Liver (tissue), 8 donors: ENCODE measurements at regions not wholly inside any gene's neighbourhood (a gene's known extent, or its start where the extent isn't known, plus 50 kb on each side); places are given as distances from the start of the nearest gene placed in this dataset.

Source experiments
- DNase-seq: peaks from one replicate; pipeline ENCODE4 v3.0.0-alpha.2; 2017; ENCODE audit warnings: low spot score
- H3K27ac ChIP-seq, 2 donors: one replicate each; pipeline ENCODE4 v1.7.0; 2013; ENCODE audit warnings: inconsistent platforms in 2 of 2, low read length in 2 of 2, control low read depth in 1 of 2, low read depth in 1 of 2, mild to moderate bottlenecking in 1 of 2
- H3K27me3 ChIP-seq, 4 donors: one replicate each; pipeline versions ENCODE4 v1.6.1 to v1.7.0; 2013; ENCODE audit warnings: low read length in 3 of 4, inconsistent platforms in 1 of 4, mild to moderate bottlenecking in 1 of 4, moderate library complexity in 1 of 4; ENCODE audit not compliant: control insufficient read depth in 4 of 4, insufficient read depth in 4 of 4
- H3K36me3 ChIP-seq, 4 donors: one replicate each; pipeline versions ENCODE4 v1.6.1 to v1.7.0; 2013; ENCODE audit warnings: low read length in 3 of 4, mild to moderate bottlenecking in 3 of 4, low read depth in 1 of 4, moderate library complexity in 1 of 4; ENCODE audit not compliant: control insufficient read depth in 4 of 4, insufficient read depth in 3 of 4
- H3K4me1 ChIP-seq, 4 donors: one replicate each; pipeline versions ENCODE4 v1.6.1 to v1.7.0; 2013; ENCODE audit warnings: low read length in 3 of 4, mild to moderate bottlenecking in 3 of 4, moderate library complexity in 1 of 4; ENCODE audit not compliant: control insufficient read depth in 4 of 4, insufficient read depth in 4 of 4
- H3K4me3 ChIP-seq, 3 donors: one replicate each; pipeline versions ENCODE4 v1.6.1 to v1.7.0; 2013; ENCODE audit warnings: low read length in 3 of 3, control low read depth in 1 of 3, low read depth in 1 of 3, mild to moderate bottlenecking in 1 of 3
- H3K9ac ChIP-seq, 2 donors: one replicate each; pipeline ENCODE4 v1.7.0; 2013; ENCODE audit warnings: low read length in 2 of 2, mild to moderate bottlenecking in 2 of 2, moderate library complexity in 2 of 2, control low read depth in 1 of 2, low read depth in 1 of 2
- H3K9me3 ChIP-seq, 4 donors: one replicate each; pipeline versions ENCODE4 v1.6.1 to v1.7.0; 2013; ENCODE audit warnings: low read length in 3 of 4; ENCODE audit not compliant: control insufficient read depth in 4 of 4
- CTCF ChIP-seq: fragments of 150-350 bp; IDR thresholded peaks from 2 replicates; pipeline ENCODE4 v1.5.1; 2017; ENCODE audit warnings: improper control_type of control experiment, low read depth, low read length; ENCODE audit not compliant: missing input control
- EGR1 ChIP-seq, 2 donors: IDR thresholded peaks; 2 replicates each; pipeline ENCODE4 v1.6.1; 2016 to 2018; ENCODE audit warnings: antibody characterized with exemption in 2 of 2, low read depth in 2 of 2
- FOXA1 ChIP-seq: IDR thresholded peaks from 2 replicates; pipeline ENCODE4 v1.6.1; 2016; ENCODE audit warnings: antibody characterized with exemption
- FOXA2 ChIP-seq: IDR thresholded peaks from 2 replicates; pipeline ENCODE4 v1.6.1; 2016; ENCODE audit warnings: antibody characterized with exemption
- GABPA ChIP-seq, 2 donors: IDR thresholded peaks in 1 of 2; conservative IDR thresholded peaks in 1 of 2; 2 replicates each; pipeline ENCODE4 v1.6.1; 2016; ENCODE audit warnings: antibody characterized with exemption in 2 of 2, mild to moderate bottlenecking in 1 of 2, moderate library complexity in 1 of 2
- HNF4A ChIP-seq, 2 donors: conservative IDR thresholded peaks; 2 replicates each; pipeline ENCODE4 v1.6.1; 2016; ENCODE audit warnings: antibody characterized with exemption in 2 of 2, mild to moderate bottlenecking in 2 of 2
- JUND ChIP-seq, 2 donors: IDR thresholded peaks; 2 replicates each; pipeline ENCODE4 v1.6.1; 2016; ENCODE audit warnings: antibody characterized with exemption in 2 of 2
- NR2F2 ChIP-seq: IDR thresholded peaks from 2 replicates; pipeline ENCODE4 v1.6.1; 2016; ENCODE audit warnings: antibody characterized with exemption
- RAD21 ChIP-seq, 2 donors: IDR thresholded peaks; 2 replicates each; pipeline ENCODE4 v1.6.1; 2016; ENCODE audit warnings: antibody characterized with exemption in 2 of 2, mild to moderate bottlenecking in 2 of 2
- SP1 ChIP-seq: IDR thresholded peaks from 2 replicates; pipeline ENCODE4 v1.6.1; 2018; ENCODE audit warnings: antibody characterized with exemption, mild to moderate bottlenecking
- TAF1 ChIP-seq: conservative IDR thresholded peaks from 2 replicates; pipeline ENCODE4 v1.6.1; 2016; ENCODE audit warnings: antibody characterized with exemption, mild to moderate bottlenecking
- YY1 ChIP-seq: IDR thresholded peaks from 2 replicates; pipeline ENCODE4 v1.6.1; 2016; ENCODE audit warnings: antibody characterized with exemption, mild to moderate bottlenecking
- WGBS: extraction: QIAGEN DNeasy Blood & Tissue Kit; methylation state at CpG from one replicate; pipeline ENCODE4 v1.1.7; 2013; 5-methylcytosine and 5-hydroxymethylcytosine counted together
- donor health status: healthy.
- donor health status: healthy.
- donor health status: healthy.
- donor health status: healthy.
- donor health status: healthy.

- Histone ChIP-seq H3K36me3 (no peaks in the 10 kb centered on the region), H3K9me3 (no peaks in the 10 kb centered on the region), H3K27me3 (no peaks in the 10 kb centered on the region), H3K9ac (no peak overlapping the region), H3K4me1 (no peaks in the 10 kb centered on the region), H3K27ac (no peak overlapping the region), H3K4me3 (no peak overlapping the region)
- DNase-seq, result no peak
- no peak for TF ChIP-seq CTCF
- no peak for TF ChIP-seq JUND (IDR thresholded peaks at IDR 0.05)
- no peak for TF ChIP-seq RAD21 (IDR thresholded peaks at IDR 0.05)
- no peak for TF ChIP-seq SP1
- 46% methylated on average over 2 of the region's 2 CpGs for WGBS
These were observed 391.2 kb upstream of the FSIP2 start for GRCh38 chr2:185347445-185347844.

GRCh38 chr2:185360776-185361175 is 377.8 kb upstream of the FSIP2 start:
- H3K4me3 ChIP-seq, result no peak overlapping the region
- TF ChIP-seq RAD21 (IDR thresholded peaks at IDR 0.05), result no peak
- TF ChIP-seq NR2F2, result no peak
- TF ChIP-seq HNF4A (conservative IDR thresholded peaks at IDR 0.05), result no peak
- no peak for TF ChIP-seq FOXA2
- no peak for TF ChIP-seq YY1
- no peak for TF ChIP-seq TAF1
- no peak for TF ChIP-seq GABPA (IDR thresholded peaks at IDR 0.05 in 1 of 2, conservative IDR thresholded peaks at IDR 0.05 in 1 of 2)
- WGBS, result 83% methylated on average over 3 of the region's 3 CpGs

DNA sequence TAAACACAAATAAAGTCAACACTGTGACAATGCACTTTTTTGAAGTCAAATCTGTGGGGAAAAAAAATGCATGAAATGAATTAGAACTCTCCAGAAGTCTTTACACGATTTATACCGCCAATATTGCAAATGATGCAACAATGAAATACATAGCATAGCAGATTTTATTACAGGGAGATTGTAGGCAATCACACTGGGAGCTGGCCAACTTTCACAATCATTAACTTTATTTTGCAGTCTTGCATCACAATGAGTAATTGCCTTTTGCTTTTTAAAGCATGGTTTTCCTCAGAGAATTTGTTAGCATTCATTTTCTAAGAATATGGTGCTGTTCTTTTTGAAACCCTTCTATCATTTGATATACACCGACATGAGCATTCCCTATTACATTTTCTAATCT is 366.4 kb upstream of the FSIP2 start:
- no peak for DNase-seq
- TF ChIP-seq FOXA1, result no peak
- no peak for TF ChIP-seq EGR1 (IDR thresholded peaks at IDR 0.05; ENCODE audit: low read depth in 2 of 2)
- no peak for TF ChIP-seq FOXA2
- no peak overlapping the region for H3K27ac ChIP-seq
- H3K36me3 ChIP-seq, result no peaks in the 10 kb centered on the region
- no peaks in the 10 kb centered on the region for H3K9me3 ChIP-seq
- no peaks in the 10 kb centered on the region for H3K4me1 ChIP-seq
- H3K4me3 ChIP-seq, result no peak overlapping the region
- 68% methylated on average over 3 of the region's 3 CpGs for WGBS
- no peaks in the 10 kb centered on the region for H3K27me3 ChIP-seq
- no peak overlapping the region for H3K9ac ChIP-seq

More at GRCh38 chr2:185360776-185361175, 377.8 kb upstream of the FSIP2 start:
- no peaks in the 10 kb centered on the region for H3K27me3 ChIP-seq
- H3K4me1 ChIP-seq, result no peaks in the 10 kb centered on the region
- H3K9me3 ChIP-seq, result no peaks in the 10 kb centered on the region
- H3K36me3 ChIP-seq, result no peaks in the 10 kb centered on the region
- DNase-seq, result no peak
- H3K9ac ChIP-seq, result no peak overlapping the region
- no peak overlapping the region for H3K27ac ChIP-seq

DNA sequence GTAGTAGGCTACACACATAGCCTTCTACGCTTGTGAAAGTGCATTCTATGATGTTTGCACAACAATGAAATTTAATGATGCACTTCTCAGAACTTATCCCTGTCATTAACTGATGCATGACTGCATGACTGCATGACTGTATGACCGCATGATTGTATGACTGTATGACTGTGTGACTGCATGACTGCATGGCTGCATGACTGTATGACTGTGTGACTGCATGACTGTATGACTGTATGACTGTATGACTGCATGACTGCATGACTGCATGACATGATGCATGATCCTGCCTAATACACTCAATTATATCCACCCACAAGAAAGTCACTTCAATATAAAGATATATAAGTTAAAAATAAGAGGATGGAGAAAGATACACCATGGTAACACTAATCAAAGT is 365.4 kb upstream of the FSIP2 start:
- Histone ChIP-seq H3K36me3 (no peaks in the 10 kb centered on the region), H3K4me1 (no peaks in the 10 kb centered on the region), H3K27ac (no peak overlapping the region), H3K27me3 (no peaks in the 10 kb centered on the region), H3K9me3 (no peaks in the 10 kb centered on the region), H3K9ac (no peak overlapping the region), H3K4me3 (no peak overlapping the region)
- 72% methylated on average over 2 of the region's 2 CpGs for WGBS
- no peak for DNase-seq
- TF ChIP-seq SP1 (no peak), CTCF (no peak)
